WI38 (cell line): ENCODE measurements at regions not wholly inside any gene's neighbourhood (a gene's known extent, or its start where the extent isn't known, plus 50 kb on each side); places are given as distances from the start of the nearest gene placed in this dataset.

Experiments used
- H3K4me3 ChIP-seq: 2 replicates; pipeline ENCODE4 v1.5.1; 2011; ENCODE audit warnings: low read depth, mild to moderate bottlenecking, control low read depth, low read length
- CTCF ChIP-seq: IDR thresholded peaks from 2 replicates; pipeline ENCODE4 v1.5.1; 2012; ENCODE audit warnings: low read depth, mild to moderate bottlenecking, control low read depth, low read length

DNA sequence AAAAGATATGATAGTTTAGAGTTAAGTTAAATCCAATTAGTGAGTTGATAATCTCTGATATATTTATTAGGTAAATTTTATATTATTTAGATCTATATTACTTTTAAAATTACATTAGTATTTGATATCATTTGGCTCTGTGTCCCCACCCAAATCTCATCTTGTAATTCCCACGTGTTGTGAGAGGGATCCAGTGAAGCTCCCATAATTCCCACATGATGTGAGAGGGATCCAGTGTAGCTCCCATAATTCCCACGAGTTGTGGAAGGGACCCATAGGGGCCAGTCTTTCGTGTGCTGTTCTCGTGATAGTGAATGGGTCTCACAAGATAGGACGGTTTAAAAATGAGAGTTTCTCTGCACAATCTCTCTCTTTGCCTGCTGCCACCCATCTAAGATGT is 1183.6 kb downstream of the NSUN3 start:
- no peak for TF ChIP-seq CTCF
- no peak overlapping the region for H3K4me3 ChIP-seq

DNA sequence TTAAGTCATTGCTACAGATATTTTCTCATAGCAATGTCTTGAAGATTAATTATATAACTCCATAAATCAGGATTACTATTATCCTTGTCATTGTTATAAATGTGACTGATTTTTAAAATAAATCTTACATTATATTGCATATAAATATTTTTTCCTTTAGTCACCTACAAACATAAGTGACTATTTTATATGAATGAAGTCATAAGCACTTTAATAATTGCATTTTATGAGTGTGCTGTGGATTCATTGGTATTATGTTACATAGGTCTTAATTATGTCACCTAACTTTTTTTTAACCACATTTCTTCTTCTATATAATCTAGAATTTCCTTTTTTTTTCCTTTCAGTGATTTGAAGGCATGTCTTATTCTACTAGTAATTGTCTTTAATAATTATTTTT is 1191.2 kb downstream of the NSUN3 start:
- no peak for TF ChIP-seq CTCF
- no peak overlapping the region for H3K4me3 ChIP-seq

GRCh38 chr3:95254758-95255157 is 1191.9 kb downstream of the NSUN3 start:
- no peak for TF ChIP-seq CTCF
- no peak overlapping the region for H3K4me3 ChIP-seq

GRCh38 chr3:95265129-95265528 is 1202.3 kb downstream of the NSUN3 start:
- H3K4me3 ChIP-seq, result no peak overlapping the region
- TF ChIP-seq CTCF, result no peak

- no peak for TF ChIP-seq CTCF
- H3K4me3 ChIP-seq, result no peak overlapping the region
These were observed 1208.5 kb downstream of the NSUN3 start for GRCh38 chr3:95271395-95271794.

DNA sequence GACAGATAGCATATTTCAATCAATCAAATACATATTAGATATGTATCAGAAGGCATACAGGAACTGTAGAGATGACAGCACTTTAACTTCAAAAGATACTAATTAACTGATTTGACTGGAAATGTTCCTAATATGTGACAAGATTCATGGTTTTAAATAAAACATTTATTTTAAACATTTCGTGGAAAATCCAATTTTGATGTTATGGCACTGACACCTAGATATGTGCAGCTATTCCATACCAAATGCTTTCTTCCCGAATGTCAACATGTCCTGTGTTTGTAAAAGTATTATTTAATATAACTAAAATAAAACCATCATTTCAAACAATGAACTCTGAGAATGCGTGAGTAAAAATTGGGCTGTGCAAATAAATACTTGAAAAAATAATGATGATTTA is 1209.3 kb downstream of the NSUN3 start:
- H3K4me3 ChIP-seq, result no peak overlapping the region
- no peak for TF ChIP-seq CTCF

DNA sequence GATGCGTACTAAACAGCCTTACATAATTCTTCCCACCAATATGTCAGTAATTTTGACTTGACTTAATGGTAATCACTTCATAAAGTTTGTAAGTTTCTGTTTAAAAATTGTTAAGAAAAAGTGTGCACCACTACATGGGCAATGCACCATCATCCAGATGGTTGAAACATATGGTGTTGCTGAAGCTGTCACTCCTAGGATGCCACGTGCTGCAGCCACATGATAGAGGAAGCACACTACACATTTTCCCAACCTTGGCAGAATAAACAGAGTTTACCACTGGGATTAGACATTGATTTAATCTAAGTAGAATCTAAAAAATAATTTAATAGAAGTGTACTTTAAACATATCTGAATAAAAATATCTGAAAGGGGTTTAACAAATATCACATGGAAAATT is 1209.9 kb downstream of the NSUN3 start:
- H3K4me3 ChIP-seq, result no peak overlapping the region
- TF ChIP-seq CTCF, result no peak
